ENCODE measurements at regions not wholly inside any gene's neighbourhood (a gene's known extent, or its start where the extent isn't known, plus 50 kb on each side); places are given as distances from the start of the nearest gene placed in this dataset.

- Histone ChIP-seq H2AFZ (ENCODE audit: control insufficient read depth, low read length) (no peak overlapping the region), H4K20me1 (ENCODE audit: control insufficient read depth, extremely low read depth, insufficient read depth, low read length) (no peaks in the 10 kb centered on the region), H3K4me3 (ENCODE audit: control insufficient read depth in 2 of 3, extremely low read depth in 1 of 3, insufficient read depth in 2 of 3, low read depth in 1 of 3, low read length in 3 of 3) (no peak overlapping the region), H3K4me2 (ENCODE audit: control insufficient read depth, extremely low read depth, insufficient read depth, low read depth, low read length) (no peak overlapping the region), H3K9me1 (ENCODE audit: control insufficient read depth, extremely low read depth, insufficient read depth, low read length) (no peaks in the 10 kb centered on the region), H3K9me3 (ENCODE audit: control insufficient read depth, low read depth, low read length) (no peaks in the 10 kb centered on the region), H3K4me1 (ENCODE audit: control insufficient read depth, extremely low read depth, insufficient read depth, low read length) (peaks cover 10% of the 10 kb centered on the region), H3K9ac (ENCODE audit: control insufficient read depth, extremely low read depth, insufficient read depth, low read length) (no peak overlapping the region), H3K79me2 (ENCODE audit: control insufficient read depth, insufficient read depth, low read length) (no peaks in the 10 kb centered on the region), H3K27ac (ENCODE audit: control insufficient read depth, insufficient read depth, low read length) (no peak overlapping the region), H3K27me3 (ENCODE audit: control insufficient read depth, extremely low read depth, insufficient read depth, low read length) (no peaks in the 10 kb centered on the region), H3K36me3 (ENCODE audit: control insufficient read depth in 2 of 2, extremely low read depth in 1 of 2, insufficient read depth in 2 of 2, low read length in 2 of 2) (no peaks in the 10 kb centered on the region)
- dilution Hi-C loops (cut with MboI; ENCODE audit: extremely low pct_ligation_motif_present, low sequenced_read_pairs): no loop called here
- TF ChIP-seq CTCF (optimal IDR thresholded peaks at IDR 0.05 in 1 of 3, IDR thresholded peaks at IDR 0.05 in 1 of 3, conservative IDR thresholded peaks at IDR 0.05 in 1 of 3; ENCODE audit: extremely low read depth in 1 of 3, insufficient read depth in 2 of 3, low read length in 3 of 3) (no peak), EZH2 (IDR thresholded peaks at IDR 0.05; ENCODE audit: low read length) (no peak)
- DNase-seq (ENCODE audit: low read depth, low spot score) (no peak), FAIRE-seq (no peak)
Observed at GRCh38 chr5:40227931-40228330, 451.8 kb upstream of the PTGER4 start.

GRCh38 chr5:40227366-40227765, 452.3 kb upstream of the PTGER4 start:
- no peak for FAIRE-seq
- Histone ChIP-seq H3K27me3 (ENCODE audit: control insufficient read depth, extremely low read depth, insufficient read depth, low read length) (no peaks in the 10 kb centered on the region), H3K4me2 (ENCODE audit: control insufficient read depth, extremely low read depth, insufficient read depth, low read depth, low read length) (no peak overlapping the region), H3K9me1 (ENCODE audit: control insufficient read depth, extremely low read depth, insufficient read depth, low read length) (no peaks in the 10 kb centered on the region), H3K4me1 (ENCODE audit: control insufficient read depth, extremely low read depth, insufficient read depth, low read length) (peaks cover 10% of the 10 kb centered on the region), H3K36me3 (ENCODE audit: control insufficient read depth in 2 of 2, extremely low read depth in 1 of 2, insufficient read depth in 2 of 2, low read length in 2 of 2) (no peaks in the 10 kb centered on the region), H3K4me3 (ENCODE audit: control insufficient read depth in 2 of 3, extremely low read depth in 1 of 3, insufficient read depth in 2 of 3, low read depth in 1 of 3, low read length in 3 of 3) (no peak overlapping the region), H4K20me1 (ENCODE audit: control insufficient read depth, extremely low read depth, insufficient read depth, low read length) (no peaks in the 10 kb centered on the region), H3K9ac (ENCODE audit: control insufficient read depth, extremely low read depth, insufficient read depth, low read length) (no peak overlapping the region), H2AFZ (ENCODE audit: control insufficient read depth, low read length) (no peak overlapping the region), H3K27ac (ENCODE audit: control insufficient read depth, insufficient read depth, low read length) (no peak overlapping the region), H3K9me3 (ENCODE audit: control insufficient read depth, low read depth, low read length) (no peaks in the 10 kb centered on the region), H3K79me2 (ENCODE audit: control insufficient read depth, insufficient read depth, low read length) (no peaks in the 10 kb centered on the region)
- DNase-seq (ENCODE audit: low read depth, low spot score): no peak
- dilution Hi-C loops (cut with MboI; ENCODE audit: extremely low pct_ligation_motif_present, low sequenced_read_pairs): no loop called here
- no peak for TF ChIP-seq EZH2 (IDR thresholded peaks at IDR 0.05; ENCODE audit: low read length)
- TF ChIP-seq CTCF (optimal IDR thresholded peaks at IDR 0.05 in 1 of 3, IDR thresholded peaks at IDR 0.05 in 1 of 3, conservative IDR thresholded peaks at IDR 0.05 in 1 of 3; ENCODE audit: extremely low read depth in 1 of 3, insufficient read depth in 2 of 3, low read length in 3 of 3): no peak
